GM18861 (cell line): ENCODE measurements at regions not wholly inside any gene's neighbourhood (a gene's known extent, or its start where the extent isn't known, plus 50 kb on each side); places are given as distances from the start of the nearest gene placed in this dataset.
"Not testable (repeated sequence)": the region's sequence is repeated elsewhere in the genome, so short reads cannot be mapped to it uniquely, and the experiment has no call there.

Source experiments
- ATAC-seq: cut with Tn5 transposase; IDR thresholded peaks from one replicate; pipeline ENCODE4 v1.9.1; 2021; ENCODE audit not compliant: unreplicated experiment

GRCh38 chr13:84132491-84132890 lies 250.2 kb upstream of the SLITRK1 start:
- no peak for ATAC-seq

- no peak for ATAC-seq
Measured at GRCh38 chr13:84131249-84131648, 249.0 kb upstream of the SLITRK1 start.

GRCh38 chr13:84130495-84131114 lies 248.3 kb upstream of the SLITRK1 start:
- no peak for ATAC-seq

- ATAC-seq = no peak
Measured at GRCh38 chr13:84129966-84130365, 247.7 kb upstream of the SLITRK1 start.

GRCh38 chr13:84127597-84128128 lies 245.4 kb upstream of the SLITRK1 start:
- ATAC-seq = no peak

GRCh38 chr13:84126671-84127171 lies 244.4 kb upstream of the SLITRK1 start:
- no peak for ATAC-seq

GRCh38 chr13:84121456-84121855 lies 239.2 kb upstream of the SLITRK1 start:
- no peak for ATAC-seq

- ATAC-seq = no peak
Measured at GRCh38 chr13:84118839-84119409, 236.7 kb upstream of the SLITRK1 start.

GRCh38 chr13:84098273-84098672 lies 216.0 kb upstream of the SLITRK1 start:
- ATAC-seq = no peak

GRCh38 chr13:84097148-84097547 lies 214.9 kb upstream of the SLITRK1 start:
- ATAC-seq = no peak

- ATAC-seq = no peak
Measured at GRCh38 chr13:84096216-84096615, 213.9 kb upstream of the SLITRK1 start.

GRCh38 chr13:84088996-84089395 lies 206.7 kb upstream of the SLITRK1 start:
- ATAC-seq = no peak

- no peak for ATAC-seq
Measured at GRCh38 chr13:84086847-84087162, 204.5 kb upstream of the SLITRK1 start.

- ATAC-seq = not testable (repeated sequence)
Measured at GRCh38 chr13:84086098-84086846, 204.0 kb upstream of the SLITRK1 start.

GRCh38 chr13:84082462-84082861 lies 200.2 kb upstream of the SLITRK1 start:
- ATAC-seq = no peak

GRCh38 chr13:84080748-84081530 lies 198.7 kb upstream of the SLITRK1 start:
- ATAC-seq = no peak

- no peak for ATAC-seq
Measured at GRCh38 chr13:84077271-84077670, 195.0 kb upstream of the SLITRK1 start.

- no peak for ATAC-seq
Measured at GRCh38 chr13:84076280-84076679, 194.0 kb upstream of the SLITRK1 start.

GRCh38 chr13:84050536-84050935 lies 168.3 kb upstream of the SLITRK1 start:
- ATAC-seq = no peak

GRCh38 chr13:84049443-84050219 lies 167.4 kb upstream of the SLITRK1 start:
- ATAC-seq = no peak
